Neural progenitor cell (in vitro differentiated cells): ENCODE measurements at regions not wholly inside any gene's neighbourhood (a gene's known extent, or its start where the extent isn't known, plus 50 kb on each side); places are given as distances from the start of the nearest gene placed in this dataset.
"Not testable (repeated sequence)": the region's sequence is repeated elsewhere in the genome, so short reads cannot be mapped to it uniquely, and the experiment has no call there.

Source experiments
- DNase-seq: peaks from one replicate; pipeline ENCODE4 v3.0.0-alpha.2; 2016; ENCODE audit warnings: low spot score
- H2AFZ ChIP-seq: fragments of 200-600 bp; sonication (generic); replicated peaks from 2 replicates; pipeline ENCODE4 v1.6.1; 2016; ENCODE audit warnings: antibody characterized with exemption
- H3F3A ChIP-seq: fragments of 200-600 bp; sonication (generic); 2 replicates; pipeline ENCODE4 v1.6.1; 2016; ENCODE audit warnings: antibody characterized with exemption, low read depth
- H3K27ac ChIP-seq: fragments of 200-600 bp; sonication (generic); 2 replicates; pipeline ENCODE4 v1.5.1; 2016; ENCODE audit warnings: mild to moderate bottlenecking
- H3K27me3 ChIP-seq: fragments of 200-600 bp; sonication (generic); 2 replicates; pipeline ENCODE4 v1.6.1; 2016; ENCODE audit warnings: mild to moderate bottlenecking, moderate library complexity
- H3K36me3 ChIP-seq: fragments of 200-600 bp; sonication (generic); 2 replicates; pipeline ENCODE4 v1.5.1; 2016
- H3K4me1 ChIP-seq: fragments of 200-600 bp; sonication (generic); 2 replicates; pipeline ENCODE4 v1.6.1; 2016; ENCODE audit warnings: mixed run types
- H3K4me2 ChIP-seq: fragments of 200-600 bp; sonication (generic); 2 replicates; pipeline ENCODE4 v1.6.1; 2016
- H3K4me3 ChIP-seq: fragments of 200-600 bp; sonication (generic); 2 replicates; pipeline ENCODE4 v1.5.1; 2016
- H3K79me2 ChIP-seq: fragments of 200-600 bp; sonication (generic); 2 replicates; pipeline ENCODE4 v1.6.1; 2016; ENCODE audit warnings: low read depth
- H3K9ac ChIP-seq: fragments of 200-600 bp; sonication (generic); 2 replicates; pipeline ENCODE4 v1.6.1; 2016
- H3K9me3 ChIP-seq: fragments of 200-600 bp; sonication (generic); 2 replicates; pipeline ENCODE4 v1.5.1; 2016; ENCODE audit warnings: low read depth
- H4K20me1 ChIP-seq: fragments of 200-600 bp; sonication (generic); 2 replicates; pipeline ENCODE4 v1.6.1; 2016; ENCODE audit warnings: low read depth
- H3K27ac Mint-ChIP-seq: 3 replicates; pipeline ENCODE4 v1.8.0; 2021; ENCODE audit warnings: mixed read lengths
- H3K27me3 Mint-ChIP-seq: 2 replicates; pipeline ENCODE4 v1.8.0; 2022; ENCODE audit warnings: low read depth, mild to moderate bottlenecking, inconsistent platforms, moderate library complexity, mixed read lengths; ENCODE audit not compliant: insufficient read depth
- H3K36me3 Mint-ChIP-seq: 3 replicates; pipeline ENCODE4 v1.8.0; 2021; ENCODE audit warnings: mixed read lengths
- H3K4me1 Mint-ChIP-seq: 3 replicates; pipeline ENCODE4 v1.8.0; 2021; ENCODE audit warnings: mixed read lengths
- H3K4me3 Mint-ChIP-seq: 3 replicates; pipeline ENCODE4 v1.8.0; 2021; ENCODE audit warnings: mild to moderate bottlenecking, moderate library complexity, mixed read lengths
- H3K9me3 Mint-ChIP-seq: 3 replicates; pipeline ENCODE4 v1.8.0; 2020; ENCODE audit warnings: mixed read lengths

DNA sequence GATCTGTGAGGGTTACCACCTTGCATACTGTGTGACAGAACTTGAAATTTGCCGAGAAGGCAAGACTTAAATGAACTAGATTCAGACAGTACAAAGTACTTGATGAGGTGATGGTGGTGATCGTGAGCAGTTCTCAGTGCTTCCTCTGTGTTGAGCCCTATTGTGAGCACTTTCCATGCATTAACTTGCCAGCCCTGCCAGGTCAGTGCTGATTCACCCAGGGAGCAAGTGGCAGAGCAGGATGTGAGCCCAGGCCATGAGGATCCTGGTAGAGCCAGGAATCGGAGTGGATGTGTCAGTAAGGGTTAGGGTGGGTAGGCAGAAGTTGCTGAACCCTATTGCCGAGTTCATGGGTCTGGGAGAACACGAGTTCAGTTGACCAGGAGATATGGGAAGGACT lies 4545.7 kb upstream of the TPTE start:
- H3K36me3 ChIP-seq, DNase-seq, H3K27me3 ChIP-seq, H3K4me3 ChIP-seq, H3K27me3 Mint-ChIP-seq, H3K9me3 Mint-ChIP-seq, H3F3A ChIP-seq, H3K4me1 ChIP-seq, H3K79me2 ChIP-seq, H3K4me1 Mint-ChIP-seq, H3K27ac ChIP-seq, H3K9me3 ChIP-seq, H3K4me2 ChIP-seq, H2AFZ ChIP-seq, H3K36me3 Mint-ChIP-seq, H4K20me1 ChIP-seq, H3K9ac ChIP-seq, H3K4me3 Mint-ChIP-seq, H3K27ac Mint-ChIP-seq: not testable (repeated sequence)

DNA sequence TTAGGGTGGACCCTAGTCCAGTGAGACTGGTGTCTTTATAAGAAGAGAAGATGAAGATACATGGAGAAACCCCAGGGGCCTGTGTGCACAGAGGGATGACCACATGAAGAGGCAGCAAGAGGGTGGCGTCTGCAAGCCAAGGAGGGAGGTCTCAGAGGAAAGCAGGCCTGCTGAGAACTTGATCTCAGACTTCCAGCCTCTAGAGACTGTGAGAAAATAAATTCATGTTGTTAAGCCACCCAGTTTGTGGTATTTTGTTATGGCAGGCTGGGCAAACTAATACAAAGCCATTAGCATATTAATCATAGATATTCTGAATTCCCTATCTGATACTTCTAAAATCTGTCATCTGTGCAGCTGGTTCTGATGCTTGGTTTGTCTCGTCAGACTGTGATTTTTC lies 4523.8 kb upstream of the TPTE start:
- not testable (repeated sequence) for H3K9me3 ChIP-seq, H3K79me2 ChIP-seq, H3K27me3 ChIP-seq, H3K4me1 ChIP-seq, H3K36me3 Mint-ChIP-seq, H3K27ac ChIP-seq, H3F3A ChIP-seq, H3K4me3 ChIP-seq, H3K4me1 Mint-ChIP-seq, H3K36me3 ChIP-seq, H3K4me2 ChIP-seq, H4K20me1 ChIP-seq, H3K27ac Mint-ChIP-seq, H3K9ac ChIP-seq, H3K27me3 Mint-ChIP-seq, H2AFZ ChIP-seq, H3K4me3 Mint-ChIP-seq, DNase-seq, H3K9me3 Mint-ChIP-seq

DNA sequence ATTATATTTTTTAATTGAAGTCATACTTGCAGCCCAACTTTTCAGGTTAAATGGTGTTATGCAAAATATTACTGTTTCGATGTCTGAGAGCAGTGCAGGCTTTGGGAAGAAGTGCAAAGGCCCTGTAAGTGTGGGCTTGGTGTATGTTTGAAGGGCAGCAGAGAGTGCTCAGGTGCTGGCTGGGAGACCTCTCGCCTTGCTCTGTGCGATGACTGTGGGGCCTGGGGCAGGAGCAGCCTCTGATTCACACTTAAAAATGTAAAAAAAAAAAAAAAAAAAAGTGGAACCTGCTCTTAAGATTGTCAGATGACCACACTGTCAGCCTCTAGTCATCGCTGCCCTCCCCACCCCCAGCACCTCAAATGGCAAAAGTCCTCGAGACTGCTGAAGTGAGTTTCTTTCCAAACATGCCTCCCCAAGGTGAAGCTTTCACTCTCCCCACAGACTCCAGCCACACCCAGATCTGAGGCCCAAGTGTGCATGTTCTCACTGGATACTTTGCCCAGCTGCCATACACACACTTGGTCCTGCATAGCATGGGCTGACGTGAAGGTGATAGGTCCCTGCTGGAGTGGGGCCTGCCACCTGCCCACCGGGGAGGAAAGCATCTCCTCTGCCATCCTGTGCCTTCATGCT lies 4505.8 kb upstream of the TPTE start:
- not testable (repeated sequence) for H3K36me3 Mint-ChIP-seq, H3F3A ChIP-seq

DNA sequence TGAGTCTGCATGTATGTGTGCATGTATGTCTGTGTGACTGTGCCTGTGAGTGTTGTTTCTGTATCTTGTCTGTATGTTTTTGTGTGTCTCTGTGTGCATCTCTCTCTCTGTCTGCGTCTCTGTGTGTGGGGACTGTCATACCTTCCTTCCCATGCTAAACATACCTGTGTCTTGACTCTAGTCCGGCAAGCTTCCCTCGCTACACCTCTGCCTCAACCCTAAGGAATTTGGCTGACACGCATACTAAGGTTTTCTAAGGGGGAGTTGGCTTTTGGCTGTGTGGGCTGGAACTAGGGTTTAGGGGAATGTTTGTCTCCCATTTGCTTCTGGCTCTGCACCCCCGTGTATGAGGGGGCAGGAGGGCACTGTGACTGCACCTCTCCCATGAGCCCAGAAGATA lies 4500.9 kb upstream of the TPTE start:
- not testable (repeated sequence) for H3K4me1 Mint-ChIP-seq, H2AFZ ChIP-seq, H3F3A ChIP-seq, H3K36me3 ChIP-seq, H4K20me1 ChIP-seq, H3K79me2 ChIP-seq, H3K36me3 Mint-ChIP-seq, H3K9ac ChIP-seq, H3K4me2 ChIP-seq, H3K27me3 ChIP-seq, H3K9me3 Mint-ChIP-seq, DNase-seq, H3K27ac ChIP-seq, H3K4me3 ChIP-seq, H3K4me3 Mint-ChIP-seq, H3K4me1 ChIP-seq, H3K27me3 Mint-ChIP-seq, H3K9me3 ChIP-seq, H3K27ac Mint-ChIP-seq

More for the DNA sequence above, 4505.8 kb upstream of the TPTE start:
- H3K9ac ChIP-seq, H3K27me3 Mint-ChIP-seq, H3K36me3 ChIP-seq, H3K4me1 ChIP-seq, H3K79me2 ChIP-seq, H2AFZ ChIP-seq, H3K27ac ChIP-seq, DNase-seq, H3K27me3 ChIP-seq, H3K27ac Mint-ChIP-seq, H3K9me3 Mint-ChIP-seq, H3K9me3 ChIP-seq, H3K4me3 ChIP-seq, H3K4me3 Mint-ChIP-seq, H3K4me1 Mint-ChIP-seq, H3K4me2 ChIP-seq, H4K20me1 ChIP-seq: not testable (repeated sequence)

DNA sequence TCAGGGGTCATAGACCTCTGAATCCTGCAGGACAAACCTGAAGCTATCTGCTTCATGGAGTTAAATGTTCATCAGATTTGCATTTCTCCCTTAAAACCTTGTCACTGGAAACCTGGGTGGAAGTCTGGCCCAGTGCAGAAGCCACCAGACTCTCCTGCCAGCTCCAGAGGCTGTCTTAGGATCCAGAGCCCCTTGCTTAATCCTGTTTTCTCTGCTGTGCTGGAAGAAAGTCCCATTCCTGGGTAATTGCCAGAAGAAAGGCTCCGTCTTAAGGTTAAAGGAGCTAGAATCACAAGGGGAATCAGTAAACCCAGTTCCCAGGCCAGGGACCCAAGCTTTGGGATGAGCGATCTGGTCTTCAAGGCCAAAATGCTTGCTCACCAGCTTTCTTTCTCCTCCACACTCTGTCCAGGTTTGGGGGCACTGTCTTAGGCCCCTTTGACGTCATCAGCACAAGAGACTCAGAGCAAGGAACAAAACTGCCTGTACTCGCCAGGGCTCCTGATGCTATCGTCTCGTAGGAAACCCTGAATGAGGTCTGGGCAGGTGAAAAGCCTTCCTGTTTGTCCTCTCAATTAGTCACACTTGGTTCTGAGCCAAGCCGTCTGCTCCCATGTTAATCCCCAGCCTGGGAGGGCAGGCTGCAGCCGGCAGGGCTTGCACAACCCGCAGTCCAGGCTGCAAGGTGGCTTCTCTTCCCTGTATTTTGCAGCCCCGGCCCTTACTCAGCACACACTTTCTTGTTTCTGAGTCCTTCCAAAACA lies 4500.2 kb upstream of the TPTE start:
- H3F3A ChIP-seq, H3K9ac ChIP-seq, H3K36me3 Mint-ChIP-seq, H3K4me1 ChIP-seq, H3K79me2 ChIP-seq, H2AFZ ChIP-seq, H3K27ac ChIP-seq, H3K27ac Mint-ChIP-seq, H3K4me3 Mint-ChIP-seq, H4K20me1 ChIP-seq, H3K4me2 ChIP-seq, H3K36me3 ChIP-seq, H3K9me3 Mint-ChIP-seq, H3K9me3 ChIP-seq, DNase-seq, H3K4me3 ChIP-seq, H3K27me3 ChIP-seq, H3K27me3 Mint-ChIP-seq, H3K4me1 Mint-ChIP-seq: not testable (repeated sequence)

DNA sequence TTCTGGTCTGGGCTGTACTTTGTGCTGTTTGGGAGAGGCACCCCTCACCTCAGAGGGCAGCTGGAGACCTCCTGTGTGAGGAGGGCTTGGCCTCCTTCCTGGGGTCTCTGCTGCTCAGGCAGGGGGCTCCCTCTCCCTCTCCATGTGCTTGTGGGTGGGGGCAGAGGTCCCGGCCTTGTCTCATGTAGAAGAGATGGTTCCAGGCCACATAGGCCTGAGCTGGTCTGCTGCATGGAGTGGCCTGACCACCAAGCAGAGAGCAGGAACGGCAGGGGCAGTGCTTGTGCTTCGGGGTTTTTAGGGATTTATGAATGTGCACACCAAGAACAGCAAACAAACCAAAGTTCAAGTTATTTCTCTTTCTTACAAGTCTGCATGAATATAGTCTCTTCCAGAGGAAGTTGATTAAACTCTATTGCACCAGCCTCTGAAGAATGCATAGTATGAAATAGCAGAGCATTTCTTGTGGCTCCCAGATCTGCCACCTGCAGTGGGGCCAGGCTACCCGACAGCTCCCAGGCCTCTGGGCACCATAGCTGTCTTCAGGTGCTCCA lies 4499.6 kb upstream of the TPTE start:
- not testable (repeated sequence) for H3K9me3 ChIP-seq, H3K4me3 ChIP-seq, H3K9ac ChIP-seq, H4K20me1 ChIP-seq, H3K4me1 Mint-ChIP-seq, H3K27ac ChIP-seq, H3K36me3 ChIP-seq, H2AFZ ChIP-seq, H3K4me3 Mint-ChIP-seq, H3K36me3 Mint-ChIP-seq, H3K79me2 ChIP-seq, H3K27ac Mint-ChIP-seq, H3K4me2 ChIP-seq, H3K4me1 ChIP-seq, H3F3A ChIP-seq, H3K27me3 ChIP-seq, H3K27me3 Mint-ChIP-seq, H3K9me3 Mint-ChIP-seq, DNase-seq

DNA sequence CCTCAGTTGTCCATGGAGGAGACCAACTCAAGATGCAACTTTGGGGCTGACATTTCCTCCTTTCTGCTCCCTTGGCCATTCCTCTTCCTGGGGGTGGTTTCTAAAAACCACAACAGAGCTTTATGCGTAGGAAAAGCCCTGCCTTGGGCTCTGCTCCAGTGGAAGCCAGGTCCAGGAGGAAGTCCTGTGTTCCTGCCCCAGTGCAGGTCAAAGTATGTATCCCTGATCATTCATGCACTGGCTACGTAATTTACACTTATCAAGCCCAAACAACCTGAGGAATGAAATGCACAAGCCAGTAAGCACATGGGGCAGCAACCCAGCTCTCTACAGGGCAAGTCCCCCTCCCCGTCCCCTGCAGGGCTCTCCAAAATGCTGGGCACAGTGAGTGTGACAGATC lies 4498.1 kb upstream of the TPTE start:
- H3K27ac Mint-ChIP-seq, H3K27me3 Mint-ChIP-seq, H3K4me3 ChIP-seq, H3K4me1 Mint-ChIP-seq, H4K20me1 ChIP-seq, H3K4me3 Mint-ChIP-seq, H2AFZ ChIP-seq, H3K9ac ChIP-seq, H3K79me2 ChIP-seq, H3K27ac ChIP-seq, H3K36me3 Mint-ChIP-seq, H3F3A ChIP-seq, H3K27me3 ChIP-seq, H3K36me3 ChIP-seq, H3K4me1 ChIP-seq, H3K4me2 ChIP-seq, H3K9me3 Mint-ChIP-seq, DNase-seq, H3K9me3 ChIP-seq: not testable (repeated sequence)

DNA sequence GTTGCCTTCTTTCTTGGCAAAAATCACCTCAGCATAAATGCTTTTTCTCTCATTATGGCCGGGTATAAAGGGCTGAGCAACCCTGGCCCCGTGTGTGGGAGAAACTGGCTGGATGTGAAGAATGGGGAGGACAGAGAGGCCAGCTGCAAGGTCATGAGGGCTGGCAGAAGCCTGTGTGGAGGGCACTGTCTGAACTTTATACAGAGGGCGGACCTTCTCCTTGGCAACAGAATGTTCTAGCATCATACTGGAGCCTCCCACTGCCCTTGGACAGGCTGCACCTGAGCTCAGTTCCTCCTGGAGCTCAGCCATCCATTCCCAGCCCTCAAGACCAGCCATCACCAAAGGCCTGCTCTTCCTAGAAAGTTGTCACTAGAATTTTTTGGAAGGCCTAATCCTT lies 4496.2 kb upstream of the TPTE start:
- not testable (repeated sequence) for H3K4me1 Mint-ChIP-seq

More for the DNA sequence above, 4496.2 kb upstream of the TPTE start:
- not testable (repeated sequence) for H3K27me3 Mint-ChIP-seq, H3K4me3 Mint-ChIP-seq, H3K36me3 Mint-ChIP-seq, H3K36me3 ChIP-seq, H3K27me3 ChIP-seq, DNase-seq, H3F3A ChIP-seq, H3K9me3 ChIP-seq, H2AFZ ChIP-seq, H3K9ac ChIP-seq, H3K79me2 ChIP-seq, H3K4me3 ChIP-seq, H3K27ac ChIP-seq, H3K27ac Mint-ChIP-seq, H3K4me2 ChIP-seq, H4K20me1 ChIP-seq, H3K4me1 ChIP-seq, H3K9me3 Mint-ChIP-seq
